Activated CD4-positive, alpha-beta T cell treated with anti-CD3 and anti-CD28 coated beads, Interleukin-2, amount 10 ng/mL, durations not matched to agents 7 days and 5 days (primary cell): ENCODE measurements at regions not wholly inside any gene's neighbourhood (a gene's known extent, or its start where the extent isn't known, plus 50 kb on each side); places are given as distances from the start of the nearest gene placed in this dataset.

Source experiments
- CTCF ChIA-PET: fragments of 350-600 bp; sonication (Branson Sonifier 250); formaldehyde crosslinking; loops from one replicate; lab custom pipeline; 2021; ENCODE audit warnings: antibody characterized with exemption; lab: Charles Lee
- POLR2A ChIA-PET: fragments of 350-600 bp; sonication (Branson Sonifier 250); formaldehyde crosslinking; loops from one replicate; lab custom pipeline; 2021; ENCODE audit warnings: antibody characterized with exemption; lab: Charles Lee
- DNase-seq: peaks from one replicate; pipeline ENCODE4 v3.0.0-alpha.2; 2020
- H3K27ac Mint-ChIP-seq: one replicate; pipeline ENCODE4 v1.8.0; 2021; ENCODE audit warnings: mild to moderate bottlenecking, moderate library complexity, mixed read lengths
- H3K27me3 Mint-ChIP-seq: one replicate; pipeline ENCODE4 v1.8.0; 2021; ENCODE audit warnings: mixed read lengths
- H3K36me3 Mint-ChIP-seq: one replicate; pipeline ENCODE4 v1.8.0; 2021; ENCODE audit warnings: low read depth, mixed read lengths
- H3K4me1 Mint-ChIP-seq: one replicate; pipeline ENCODE4 v1.8.0; 2021; ENCODE audit warnings: mixed read lengths
- H3K4me3 Mint-ChIP-seq: one replicate; pipeline ENCODE4 v1.8.0; 2021; ENCODE audit warnings: mild to moderate bottlenecking, moderate library complexity, mixed read lengths
- H3K9me3 Mint-ChIP-seq: one replicate; pipeline ENCODE4 v1.8.0; 2021; ENCODE audit warnings: mixed read lengths

GRCh38 chr5:173537228-173537627 is 79.2 kb downstream of the BOD1 start:
- H3K4me1 Mint-ChIP-seq: no peaks in the 10 kb centered on the region
- no peaks in the 10 kb centered on the region for H3K9me3 Mint-ChIP-seq
- no peaks in the 10 kb centered on the region for H3K36me3 Mint-ChIP-seq
- ChIA-PET POLR2A (no interaction called here), CTCF (no interaction called here)
- peaks cover 7% of the 10 kb centered on the region for H3K27me3 Mint-ChIP-seq
- no peak overlapping the region for H3K4me3 Mint-ChIP-seq
- no peak for DNase-seq
- no peak overlapping the region for H3K27ac Mint-ChIP-seq

- H3K4me1 Mint-ChIP-seq: no peaks in the 10 kb centered on the region
- CTCF ChIA-PET: no interaction called here
- H3K36me3 Mint-ChIP-seq: no peaks in the 10 kb centered on the region
- no peak overlapping the region for H3K27ac Mint-ChIP-seq
- POLR2A ChIA-PET: no interaction called here
- no peaks in the 10 kb centered on the region for H3K9me3 Mint-ChIP-seq
- no peak for DNase-seq
- H3K27me3 Mint-ChIP-seq: peaks cover 7% of the 10 kb centered on the region
- H3K4me3 Mint-ChIP-seq: no peak overlapping the region
These were observed 80.3 kb downstream of the BOD1 start for GRCh38 chr5:173535976-173536639.

DNA sequence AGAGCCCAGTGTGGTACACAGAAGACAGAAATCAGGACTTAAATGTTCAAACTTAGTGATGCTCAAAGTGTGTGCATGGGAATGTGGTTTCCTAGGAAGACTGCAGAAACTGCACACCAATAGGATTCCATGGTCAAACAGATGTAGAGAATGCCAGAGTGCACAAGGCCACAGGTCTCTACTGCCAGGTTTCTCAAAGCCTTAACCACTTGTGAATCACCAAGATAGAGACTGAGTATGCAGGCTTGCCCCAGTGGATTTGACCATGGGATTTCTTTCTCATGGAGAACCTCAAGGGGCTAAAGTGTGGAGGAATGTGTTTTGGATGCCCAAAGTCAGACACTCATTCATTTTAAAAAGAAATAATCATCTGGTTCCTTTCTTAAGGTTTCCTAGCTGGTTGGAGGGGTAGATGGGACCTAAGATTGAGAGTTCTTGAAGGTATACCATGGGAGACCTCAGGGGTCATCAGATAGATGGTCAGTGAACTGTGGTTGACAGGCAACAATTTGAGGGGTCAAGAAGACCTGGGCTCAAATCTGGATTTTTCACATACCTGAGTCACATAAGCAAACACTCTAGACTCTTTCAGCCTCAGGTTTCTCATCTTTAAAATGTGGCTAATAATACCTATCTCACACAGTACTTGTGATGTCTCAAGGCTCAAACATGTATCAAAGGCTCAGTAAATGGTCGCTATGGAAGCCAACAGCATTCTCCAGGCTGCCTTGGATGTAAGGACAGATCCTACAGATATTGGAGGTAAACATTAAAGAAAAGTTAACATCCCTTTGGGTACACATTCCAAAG is 81.1 kb downstream of the BOD1 start:
- CTCF ChIA-PET: no interaction called here

DNA sequence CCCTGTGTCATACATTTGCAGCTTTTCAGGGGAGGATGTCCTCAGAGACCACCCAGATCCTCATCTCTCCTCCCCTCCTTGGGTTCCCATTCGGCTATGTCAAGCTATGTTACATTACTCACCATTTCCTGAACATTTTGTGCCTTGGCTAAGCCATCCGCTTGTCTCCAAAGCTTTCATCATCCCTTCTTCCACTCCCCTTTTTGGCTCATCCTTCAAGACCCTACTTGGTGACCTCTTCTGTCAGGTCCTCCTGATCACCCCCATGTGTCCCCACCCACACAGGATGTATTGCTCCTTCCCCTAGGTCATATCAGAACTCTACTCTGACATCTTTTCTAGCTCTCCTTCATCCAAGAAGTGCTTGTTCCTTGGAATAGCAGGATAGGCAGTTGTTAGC is 81.8 kb downstream of the BOD1 start:
- ChIA-PET CTCF (no interaction called here), POLR2A (no interaction called here)
- no peaks in the 10 kb centered on the region for H3K36me3 Mint-ChIP-seq
- H3K27me3 Mint-ChIP-seq: peaks cover 7% of the 10 kb centered on the region
- H3K4me3 Mint-ChIP-seq: no peak overlapping the region
- no peaks in the 10 kb centered on the region for H3K4me1 Mint-ChIP-seq
- DNase-seq: no peak
- H3K27ac Mint-ChIP-seq: no peak overlapping the region
- no peaks in the 10 kb centered on the region for H3K9me3 Mint-ChIP-seq

More for the DNA sequence above, 81.1 kb downstream of the BOD1 start:
- Mint-ChIP-seq H3K36me3 (no peaks in the 10 kb centered on the region), H3K27ac (no peak overlapping the region), H3K4me1 (no peaks in the 10 kb centered on the region), H3K27me3 (peaks cover 7% of the 10 kb centered on the region), H3K4me3 (no peak overlapping the region), H3K9me3 (no peaks in the 10 kb centered on the region)
- no peak for DNase-seq
- POLR2A ChIA-PET: no interaction called here

- no peak for DNase-seq
- Mint-ChIP-seq H3K4me1 (no peaks in the 10 kb centered on the region), H3K27me3 (peaks cover 7% of the 10 kb centered on the region), H3K36me3 (no peaks in the 10 kb centered on the region), H3K4me3 (no peak overlapping the region), H3K9me3 (no peaks in the 10 kb centered on the region), H3K27ac (no peak overlapping the region)
- ChIA-PET CTCF (interaction anchor here (0.5 to 1.4 kb wide), 2 partner anchors 18 to 70 kb away, joined by 3 read pairs; no protein-coding TSS in a partner anchor), POLR2A (no interaction called here)
These were observed 82.4 kb downstream of the BOD1 start for GRCh38 chr5:173534031-173534430.

- POLR2A ChIA-PET: no interaction called here
- H3K27me3 Mint-ChIP-seq: peaks cover 7% of the 10 kb centered on the region
- no peaks in the 10 kb centered on the region for H3K36me3 Mint-ChIP-seq
- CTCF ChIA-PET: interaction anchor here (1.4 kb wide), 1 partner anchor 17 kb away, joined by 3 read pairs; no protein-coding TSS in a partner anchor
- H3K9me3 Mint-ChIP-seq: no peaks in the 10 kb centered on the region
- H3K27ac Mint-ChIP-seq: no peak overlapping the region
- no peak overlapping the region for H3K4me3 Mint-ChIP-seq
- no peak for DNase-seq
- no peaks in the 10 kb centered on the region for H3K4me1 Mint-ChIP-seq
These were observed 83.7 kb downstream of the BOD1 start for GRCh38 chr5:173532689-173533250.

DNA sequence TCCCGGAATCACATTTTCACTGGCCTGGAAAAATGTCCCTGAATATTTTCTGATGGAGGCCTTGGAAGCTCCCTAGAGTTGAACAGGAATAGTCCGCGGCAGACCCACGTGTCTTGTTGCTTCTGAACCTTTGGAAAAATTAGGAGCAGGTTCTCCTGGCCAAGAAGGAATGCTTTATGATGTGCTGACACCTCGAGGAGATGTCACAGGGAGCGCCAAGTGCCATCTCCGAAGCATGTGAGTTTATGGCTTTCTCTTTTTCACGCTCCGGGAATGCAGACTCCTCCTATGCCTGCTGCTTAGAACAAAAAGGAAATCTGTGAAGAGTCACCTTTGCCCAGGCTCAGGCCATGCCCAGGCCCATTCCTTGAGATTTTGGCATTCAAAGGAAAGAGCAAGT is 84.6 kb downstream of the BOD1 start:
- POLR2A ChIA-PET: no interaction called here
- DNase-seq: no peak
- CTCF ChIA-PET: no interaction called here
- no peak overlapping the region for H3K4me3 Mint-ChIP-seq
- no peaks in the 10 kb centered on the region for H3K36me3 Mint-ChIP-seq
- H3K4me1 Mint-ChIP-seq: no peaks in the 10 kb centered on the region
- H3K27ac Mint-ChIP-seq: no peak overlapping the region
- H3K27me3 Mint-ChIP-seq: peaks cover 7% of the 10 kb centered on the region
- no peaks in the 10 kb centered on the region for H3K9me3 Mint-ChIP-seq

GRCh38 chr5:173530547-173530946 is 85.9 kb downstream of the BOD1 start:
- peaks cover 4% of the 10 kb centered on the region for H3K27me3 Mint-ChIP-seq
- no peaks in the 10 kb centered on the region for H3K4me1 Mint-ChIP-seq
- no peak for DNase-seq
- H3K9me3 Mint-ChIP-seq: no peaks in the 10 kb centered on the region
- POLR2A ChIA-PET: no interaction called here
- no peak overlapping the region for H3K4me3 Mint-ChIP-seq
- no peak overlapping the region for H3K27ac Mint-ChIP-seq
- CTCF ChIA-PET: no interaction called here
- no peaks in the 10 kb centered on the region for H3K36me3 Mint-ChIP-seq

DNA sequence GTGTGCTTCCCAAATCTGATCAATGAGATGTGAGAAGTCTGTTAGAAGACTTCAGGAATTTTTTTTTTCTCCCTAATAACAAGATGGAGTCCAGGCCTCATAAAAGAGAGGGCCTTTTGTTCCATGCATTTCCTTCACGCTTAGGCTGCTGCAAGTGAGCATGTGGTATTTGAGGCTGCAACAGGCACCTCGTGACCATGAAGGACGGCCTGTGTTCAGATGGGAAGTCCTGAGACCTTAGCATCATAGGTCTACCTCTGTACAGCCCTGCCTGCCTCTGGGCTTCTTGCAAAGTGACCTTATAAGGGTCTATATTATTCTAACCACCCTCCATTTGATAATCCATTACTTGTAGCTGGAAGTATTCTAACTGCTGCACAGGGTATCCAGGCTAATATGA is 86.6 kb downstream of the BOD1 start:
- Mint-ChIP-seq H3K9me3 (no peaks in the 10 kb centered on the region), H3K4me3 (no peak overlapping the region), H3K36me3 (no peaks in the 10 kb centered on the region), H3K4me1 (no peaks in the 10 kb centered on the region), H3K27me3 (peaks cover 3% of the 10 kb centered on the region), H3K27ac (no peak overlapping the region)
- DNase-seq: no peak
- ChIA-PET POLR2A (no interaction called here), CTCF (no interaction called here)

DNA sequence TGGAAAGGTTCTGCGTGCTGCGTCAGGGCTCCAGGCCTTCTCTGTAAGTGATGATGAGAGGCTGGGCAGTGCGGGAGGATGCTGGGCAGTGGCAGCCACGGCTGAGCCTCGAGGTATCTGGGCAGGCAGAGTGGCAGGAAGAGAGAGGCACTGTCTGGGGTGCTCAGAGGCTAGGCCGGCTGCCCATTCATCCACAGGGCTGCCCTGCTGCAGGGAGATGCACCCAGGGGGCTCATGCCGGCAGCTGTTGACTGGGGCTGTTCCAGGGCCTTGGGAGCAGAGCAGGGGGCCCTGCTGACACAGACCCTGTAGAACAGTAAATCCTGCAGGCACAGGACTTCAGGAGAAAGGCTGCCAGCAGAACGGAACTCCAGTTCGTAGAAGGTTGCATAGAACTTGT is 88.8 kb downstream of the BOD1 start:
- ChIA-PET POLR2A (no interaction called here), CTCF (interaction anchor here (1.3 kb wide), 1 partner anchor 12 kb away, joined by 3 read pairs; no protein-coding TSS in a partner anchor)
- Mint-ChIP-seq H3K4me1 (no peaks in the 10 kb centered on the region), H3K27me3 (no peaks in the 10 kb centered on the region), H3K36me3 (no peaks in the 10 kb centered on the region), H3K9me3 (no peaks in the 10 kb centered on the region), H3K27ac (no peak overlapping the region), H3K4me3 (no peak overlapping the region)
- DNase-seq: no peak

- DNase-seq: no peak
- Mint-ChIP-seq H3K9me3 (no peaks in the 10 kb centered on the region), H3K36me3 (no peaks in the 10 kb centered on the region), H3K4me1 (no peaks in the 10 kb centered on the region), H3K27me3 (peaks cover 11% of the 10 kb centered on the region), H3K27ac (no peak overlapping the region), H3K4me3 (no peak overlapping the region)
- POLR2A ChIA-PET: no interaction called here
- CTCF ChIA-PET: no interaction called here
These were observed 92.3 kb downstream of the BOD1 start for GRCh38 chr5:173524136-173524535.

DNA sequence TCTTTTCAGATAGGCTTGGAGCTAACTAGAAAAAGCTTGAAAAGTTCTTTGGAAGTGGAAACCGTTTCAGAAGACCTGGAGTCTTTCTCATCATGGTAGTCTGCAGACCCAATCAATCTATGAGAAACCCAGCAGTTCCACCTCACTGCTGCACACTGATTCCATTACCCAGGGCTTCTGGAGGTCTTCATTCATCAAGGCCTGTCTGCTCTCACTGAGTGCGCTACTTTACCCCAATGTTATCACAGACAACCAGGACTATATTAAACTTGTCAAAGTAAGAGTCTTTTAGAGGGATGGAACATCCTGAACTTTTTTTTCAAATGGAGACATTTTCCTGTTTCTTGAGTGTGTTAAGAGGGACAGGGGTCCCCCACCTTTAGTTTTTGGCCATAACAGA is 93.1 kb downstream of the BOD1 start:
- POLR2A ChIA-PET: no interaction called here
- Mint-ChIP-seq H3K4me3 (no peak overlapping the region), H3K36me3 (no peaks in the 10 kb centered on the region), H3K27me3 (peaks cover 14% of the 10 kb centered on the region), H3K4me1 (no peaks in the 10 kb centered on the region), H3K9me3 (no peaks in the 10 kb centered on the region), H3K27ac (no peak overlapping the region)
- CTCF ChIA-PET: no interaction called here
- DNase-seq: no peak

DNA sequence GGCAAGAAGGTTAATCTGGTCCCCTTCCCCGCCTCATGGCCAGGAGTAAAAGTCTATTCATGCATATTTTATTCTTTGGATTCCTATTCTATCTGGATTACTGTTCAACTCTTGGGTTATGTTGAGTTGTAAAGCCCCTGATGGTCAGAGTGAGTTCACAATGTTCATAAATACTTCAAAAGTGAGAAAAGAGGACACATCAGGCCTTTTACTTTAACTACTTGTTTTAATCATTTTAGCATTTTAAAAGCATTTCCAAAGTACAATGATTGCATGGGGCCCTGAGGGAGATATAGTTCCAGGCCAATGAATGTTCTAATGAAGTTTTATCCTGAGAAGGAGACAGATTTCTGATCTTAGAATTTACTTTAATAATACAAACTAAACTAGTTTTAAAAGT is 93.9 kb downstream of the BOD1 start:
- no peaks in the 10 kb centered on the region for H3K36me3 Mint-ChIP-seq
- POLR2A ChIA-PET: no interaction called here
- CTCF ChIA-PET: no interaction called here

More for the DNA sequence above, 93.9 kb downstream of the BOD1 start:
- Mint-ChIP-seq H3K9me3 (no peaks in the 10 kb centered on the region), H3K4me3 (no peak overlapping the region), H3K27me3 (peaks cover 18% of the 10 kb centered on the region), H3K4me1 (no peaks in the 10 kb centered on the region), H3K27ac (no peak overlapping the region)
- DNase-seq: no peak
